ENCODE measurements at regions not wholly inside any gene's neighbourhood (a gene's known extent, or its start where the extent isn't known, plus 50 kb on each side); places are given as distances from the start of the nearest gene placed in this dataset.

- no peaks in the 10 kb centered on the region for H3K36me3 ChIP-seq (ENCODE audit: control insufficient read depth in 5 of 5, insufficient read depth in 5 of 5, low read length in 5 of 5)
- H3K9ac ChIP-seq (ENCODE audit: low read length in 5 of 5), result no peak overlapping the region
- no peaks in the 10 kb centered on the region for H3K4me1 ChIP-seq (ENCODE audit: control insufficient read depth in 5 of 5, insufficient read depth in 5 of 5, low read length in 5 of 5)
- no peaks in the 10 kb centered on the region for H3K9me3 ChIP-seq (ENCODE audit: control insufficient read depth in 5 of 5, low read length in 5 of 5)
- no peak overlapping the region for H3K27ac ChIP-seq (ENCODE audit: low read depth, low read length)
- no peaks in the 10 kb centered on the region for H3K27me3 ChIP-seq (ENCODE audit: control insufficient read depth in 5 of 5, insufficient read depth in 4 of 5, low read length in 5 of 5)
- H3K4me3 ChIP-seq (ENCODE audit: low read depth in 1 of 5, low read length in 5 of 5), result no peak overlapping the region
These were observed 285.2 kb downstream of the METTL15 start for GRCh38 chr11:28393348-28393747.

- no peaks in the 10 kb centered on the region for H3K36me3 ChIP-seq (ENCODE audit: control insufficient read depth in 5 of 5, insufficient read depth in 5 of 5, low read length in 5 of 5)
- no peaks in the 10 kb centered on the region for H3K4me1 ChIP-seq (ENCODE audit: control insufficient read depth in 5 of 5, insufficient read depth in 5 of 5, low read length in 5 of 5)
- no peak overlapping the region for H3K4me3 ChIP-seq (ENCODE audit: low read depth in 1 of 5, low read length in 5 of 5)
- H3K9ac ChIP-seq (ENCODE audit: low read length in 5 of 5), result no peak overlapping the region
- H3K9me3 ChIP-seq (ENCODE audit: control insufficient read depth in 5 of 5, low read length in 5 of 5), result peaks cover 0 to 9% (median 7%) of the 10 kb centered on the region in 5 donors
- no peak overlapping the region for H3K27ac ChIP-seq (ENCODE audit: low read depth, low read length)
- no peaks in the 10 kb centered on the region for H3K27me3 ChIP-seq (ENCODE audit: control insufficient read depth in 5 of 5, insufficient read depth in 4 of 5, low read length in 5 of 5)
These were observed 276.2 kb downstream of the METTL15 start for GRCh38 chr11:28384418-28384817.

- no peaks in the 10 kb centered on the region for H3K36me3 ChIP-seq (ENCODE audit: control insufficient read depth in 5 of 5, insufficient read depth in 5 of 5, low read length in 5 of 5)
- H3K9me3 ChIP-seq (ENCODE audit: control insufficient read depth in 5 of 5, low read length in 5 of 5), result peaks cover 0 to 9% (median 7%) of the 10 kb centered on the region in 5 donors
- H3K27ac ChIP-seq (ENCODE audit: low read depth, low read length), result no peak overlapping the region
- no peaks in the 10 kb centered on the region for H3K27me3 ChIP-seq (ENCODE audit: control insufficient read depth in 5 of 5, insufficient read depth in 4 of 5, low read length in 5 of 5)
- H3K4me1 ChIP-seq (ENCODE audit: control insufficient read depth in 5 of 5, insufficient read depth in 5 of 5, low read length in 5 of 5), result no peaks in the 10 kb centered on the region
- no peak overlapping the region for H3K9ac ChIP-seq (ENCODE audit: low read length in 5 of 5)
- no peak overlapping the region for H3K4me3 ChIP-seq (ENCODE audit: low read depth in 1 of 5, low read length in 5 of 5)
These were observed 275.3 kb downstream of the METTL15 start for GRCh38 chr11:28383456-28383855.

Data from subcutaneous abdominal adipose tissue (tissue), 5 donors.